GM12878 (cell line): ENCODE measurements at regions not wholly inside any gene's neighbourhood (a gene's known extent, or its start where the extent isn't known, plus 50 kb on each side); places are given as distances from the start of the nearest gene placed in this dataset.

ENCODE experiments used
- ATAC-seq: fragments of 200-7000 bp; cut with Tn5 transposase; 3 replicates; pipeline ENCODE4 v1.9.1; 2020; ENCODE audit warnings: mild to moderate bottlenecking, moderate library complexity
- BruUV-seq: library from RNA; stranded (reverse); fragments of 400-500 nt; replicated peaks from 2 replicates; lab custom pipeline; 2021; lab: Mats Ljungman, UMichigan
- CTCF ChIA-PET: fragments of 300-600 bp; sonication (Branson Sonifier 250); formaldehyde crosslinking; extraction: SDS; loops from one replicate; lab custom pipeline; 2021; ENCODE audit warnings: inconsistent platforms; lab: Yijun Ruan, JAX
- POLR2A ChIA-PET: fragments of 350-600 bp; formaldehyde crosslinking; extraction: SDS; loops from one replicate; lab custom pipeline; 2021; ENCODE audit warnings: inconsistent platforms; lab: Charles Lee
- RAD21 ChIA-PET: fragments of 300-600 bp; sonication (Branson Sonifier 250); formaldehyde crosslinking; loops from one replicate; lab custom pipeline; 2023; ENCODE audit warnings: antibody characterized with exemption; ENCODE audit not compliant: unreplicated experiment; lab: Charles Lee
- SMC1A ChIA-PET: fragments of 300-600 bp; sonication (Branson Sonifier 250); formaldehyde crosslinking; loops from one replicate; lab custom pipeline; 2023; ENCODE audit not compliant: unreplicated experiment, uncharacterized antibody; lab: Charles Lee
- DNase-seq: peaks from one replicate; pipeline ENCODE4 v3.0.0-alpha.2; 2011; ENCODE audit warnings: low read depth, low spot score
- FAIRE-seq: peaks from 3 replicates; lab custom pipeline; 2011; peaks lifted over from hg19 to GRCh38; lab: Jason Lieb, UNC
- H2AFZ ChIP-seq: 2 replicates; pipeline ENCODE4 v1.6.0; 2011; ENCODE audit warnings: low read depth, low read length, control low read depth; ENCODE audit not compliant: control insufficient read depth
- H3K27ac ChIP-seq: 2 replicates; pipeline ENCODE4 v1.5.1; 2011; ENCODE audit warnings: control low read depth; ENCODE audit not compliant: control insufficient read depth, insufficient read depth
- H3K27me3 ChIP-seq, 2 experiments: replicated peaks in 1 of 2; 2 replicates each; pipeline versions ENCODE4 v1.6.0 to v1.6.1; 2011; ENCODE audit warnings: low read length in 1 of 2; ENCODE audit not compliant: control insufficient read depth in 2 of 2, insufficient read depth in 2 of 2
- H3K36me3 ChIP-seq, 2 experiments: 2 replicates each; pipeline ENCODE4 v1.5.1; 2011; ENCODE audit warnings: low read length in 1 of 2; ENCODE audit not compliant: control insufficient read depth in 2 of 2, insufficient read depth in 2 of 2
- H3K4me1 ChIP-seq: 2 replicates; pipeline ENCODE4 v1.6.1; 2011; ENCODE audit warnings: mild to moderate bottlenecking, low read length, moderate library complexity, mixed read lengths; ENCODE audit not compliant: control insufficient read depth, insufficient read depth
- H3K4me2 ChIP-seq: 2 replicates; pipeline ENCODE4 v1.6.0; 2011; ENCODE audit warnings: control low read depth; ENCODE audit not compliant: control insufficient read depth, insufficient read depth
- H3K4me3 ChIP-seq: fragments of 200-600 bp; sonication (generic); 2 replicates; pipeline ENCODE4 v1.5.1; 2016
- H3K79me2 ChIP-seq: 2 replicates; pipeline ENCODE4 v1.6.0; 2011; ENCODE audit warnings: low read length; ENCODE audit not compliant: control insufficient read depth, insufficient read depth
- H3K9ac ChIP-seq: 2 replicates; pipeline ENCODE4 v1.8.0; 2011; ENCODE audit warnings: low read length, control low read depth, mixed read lengths; ENCODE audit not compliant: control insufficient read depth, insufficient read depth
- H3K9me3 ChIP-seq: replicated peaks from 3 replicates; pipeline ENCODE4 v1.5.1; 2011; ENCODE audit warnings: mild to moderate bottlenecking, low read length; ENCODE audit not compliant: control insufficient read depth, insufficient read depth
- H4K20me1 ChIP-seq: 2 replicates; pipeline ENCODE4 v1.6.0; 2011; ENCODE audit not compliant: control insufficient read depth, insufficient read depth
- ASH2L ChIP-seq: fragments of 300-600, 200-600 bp; sonication (generic); IDR thresholded peaks from 2 replicates; pipeline ENCODE4 v1.6.1; 2017; ENCODE audit warnings: low read depth, mild to moderate bottlenecking, borderline replicate concordance
- MLLT1 ChIP-seq: fragments of 450-650 bp; IDR thresholded peaks from 2 replicates; pipeline ENCODE4 v1.6.1; 2016; ENCODE audit warnings: mild to moderate bottlenecking
- NFXL1 ChIP-seq: fragments of 450-650 bp; IDR thresholded peaks from 2 replicates; pipeline ENCODE4 v1.6.1; 2017; ENCODE audit warnings: antibody characterized with exemption, mild to moderate bottlenecking, borderline replicate concordance
- NR2C1 ChIP-seq: fragments of 450-650 bp; IDR thresholded peaks from 2 replicates; pipeline ENCODE4 v1.6.1; 2017; ENCODE audit warnings: antibody characterized with exemption, mild to moderate bottlenecking, moderate library complexity
- RAD21 ChIP-seq: IDR thresholded peaks from 2 replicates; pipeline ENCODE4 v1.6.1; 2011; ENCODE audit warnings: mild to moderate bottlenecking, low read depth, low read length, moderate library complexity; ENCODE audit not compliant: insufficient read depth
- SUZ12 ChIP-seq: fragments of 200-600 bp; sonication (generic); IDR thresholded peaks from one replicate; pipeline ENCODE4 v1.6.1; 2018; ENCODE audit warnings: antibody characterized with exemption, mild to moderate bottlenecking; ENCODE audit not compliant: unreplicated experiment
- TARDBP ChIP-seq: IDR thresholded peaks from 2 replicates; pipeline ENCODE4 v1.6.1; 2016; ENCODE audit warnings: borderline replicate concordance
- WGBS: methylation state at CpG from one replicate; pipeline ENCODE4 v1.1.6; 2016; ENCODE audit warnings: low lambda C conversion rate; ENCODE audit not compliant: insufficient replicate concordance, insufficient coverage; ENCODE audit errors: missing lambda C conversion rate; 5-methylcytosine and 5-hydroxymethylcytosine counted together
- in situ Hi-C: fragments of 300-500 bp; cut with MboI; formaldehyde crosslinking; loops from 9 replicates; pipeline ENCODE4 v1.14.3; 2018; ENCODE audit warnings: mixed read lengths
- intact Hi-C: fragments of 100-400 bp; cut with micrococcal nuclease; formaldehyde crosslinking; loops from one replicate; pipeline ENCODE4 v1.14.2; 2022; ENCODE audit not compliant: unreplicated experiment
- TF ChIP-seq, protein P1 (sequence below): IDR thresholded peaks from 2 replicates; pipeline ENCODE4 v1.6.1; 2011; ENCODE audit warnings: mild to moderate bottlenecking, low read depth, low read length, moderate library complexity; ENCODE audit not compliant: insufficient replicate concordance

DNA sequence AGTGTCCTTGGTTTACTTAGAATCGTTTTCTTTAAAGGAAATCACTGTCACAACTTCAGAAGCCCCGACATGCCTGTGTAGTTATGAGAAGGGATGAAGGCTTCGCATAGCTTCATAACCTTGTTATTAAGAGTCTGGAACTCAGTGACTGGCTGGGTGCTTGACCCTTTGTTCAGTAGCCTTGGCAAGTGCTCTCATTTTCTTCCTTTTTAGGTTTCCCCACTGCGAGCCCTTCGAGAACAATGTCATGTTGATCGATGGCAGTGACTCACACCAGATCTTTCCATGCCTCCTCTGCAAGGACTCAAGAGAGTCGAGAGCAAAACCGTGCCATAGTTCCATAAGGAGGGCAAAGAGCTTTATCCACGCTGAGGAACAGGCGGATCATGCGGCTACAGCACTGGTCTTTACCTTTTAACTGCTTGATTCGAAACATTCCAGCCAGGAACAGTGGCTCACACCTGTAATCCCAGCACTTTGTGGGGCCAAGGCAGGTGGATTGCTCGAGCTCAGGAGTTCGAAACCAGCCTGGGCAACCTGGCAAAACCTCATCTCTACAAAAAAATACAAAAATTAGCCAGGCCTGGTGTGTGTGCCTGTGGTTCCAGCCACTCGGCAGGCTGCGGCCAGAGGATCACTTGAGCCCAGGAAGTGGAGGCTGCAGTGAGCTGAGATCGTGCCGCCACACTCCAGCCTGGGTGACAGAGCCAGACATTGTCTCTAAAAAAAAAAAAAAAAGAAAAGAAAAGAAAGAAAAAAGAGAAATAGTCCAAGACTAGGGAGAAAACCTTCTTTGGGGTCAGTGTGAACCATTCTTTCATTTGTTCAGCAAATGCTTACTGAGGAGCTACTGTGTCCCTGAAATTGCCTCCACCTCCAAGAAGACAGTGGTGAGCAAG, 95.4 kb upstream of the ERRFI1 start:
- RAD21 ChIA-PET = interaction anchor here (0.8 to 1.6 kb wide), 6 partner anchors 9 to 89 kb away, joined by 3 to 6 read pairs (median 3); no protein-coding TSS in a partner anchor
- Histone ChIP-seq H2AFZ (peak overlapping the region; percentile 77), H3K27me3 (no peaks in the 10 kb centered on the region), H3K4me2 (peak overlapping the region; percentile 53), H3K9me3 (no peaks in the 10 kb centered on the region; the same call in 2 of the 3 replicates), H3K4me1 (peaks cover 10% of the 10 kb centered on the region), H4K20me1 (no peaks in the 10 kb centered on the region), H3K9ac (no peak overlapping the region; the same call in 1 of the 2 replicates), H3K79me2 (no peaks in the 10 kb centered on the region), H3K27ac (peak overlapping the region; percentile 63; the same call in 1 of the 2 replicates), H3K4me3 (peak overlapping the region; percentile 15; the same call in 1 of the 2 replicates), H3K36me3 (no peaks in the 10 kb centered on the region)
- intact Hi-C loops (no loop called here), in situ Hi-C loops (no loop called here)
- ATAC-seq (peak; percentile 32), FAIRE-seq (no peak), DNase-seq (no peak)
- CTCF ChIA-PET = no interaction called here
- no TSS peak for BruUV-seq
- TF ChIP-seq, protein P1, sequence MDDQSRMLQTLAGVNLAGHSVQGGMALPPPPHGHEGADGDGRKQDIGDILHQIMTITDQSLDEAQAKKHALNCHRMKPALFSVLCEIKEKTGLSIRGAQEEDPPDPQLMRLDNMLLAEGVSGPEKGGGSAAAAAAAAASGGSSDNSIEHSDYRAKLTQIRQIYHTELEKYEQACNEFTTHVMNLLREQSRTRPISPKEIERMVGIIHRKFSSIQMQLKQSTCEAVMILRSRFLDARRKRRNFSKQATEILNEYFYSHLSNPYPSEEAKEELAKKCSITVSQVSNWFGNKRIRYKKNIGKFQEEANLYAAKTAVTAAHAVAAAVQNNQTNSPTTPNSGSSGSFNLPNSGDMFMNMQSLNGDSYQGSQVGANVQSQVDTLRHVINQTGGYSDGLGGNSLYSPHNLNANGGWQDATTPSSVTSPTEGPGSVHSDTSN = peak; percentile 50
- TF ChIP-seq NR2C1 = no peak
- TF ChIP-seq NFXL1 = no peak
- no peak for TF ChIP-seq SUZ12
- TF ChIP-seq RAD21 = no peak
- no peak for TF ChIP-seq MLLT1
- no peak for TF ChIP-seq ASH2L
- TF ChIP-seq TARDBP = no peak
- POLR2A ChIA-PET = interaction anchor here (0.7 kb wide), 1 partner anchor 66 kb away, joined by 3 read pairs; no protein-coding TSS in a partner anchor
- SMC1A ChIA-PET = interaction anchor here (0.5 to 2.4 kb wide), 4 partner anchors 23 to 106 kb away, joined by 3 to 6 read pairs (median 3); no protein-coding TSS in a partner anchor
- 63% methylated on average over 16 of the region's 18 CpGs for WGBS
